HFFc6 (cell line): ENCODE measurements at regions not wholly inside any gene's neighbourhood (a gene's known extent, or its start where the extent isn't known, plus 50 kb on each side); places are given as distances from the start of the nearest gene placed in this dataset.

Experiments
- DNase-seq: peaks from one replicate; pipeline ENCODE4 v3.0.0-alpha.2; 2018
- H3K27ac Mint-ChIP-seq: 2 replicates; pipeline ENCODE4 v1.8.0; 2020; ENCODE audit warnings: mild to moderate bottlenecking, mixed read lengths
- H3K27me3 Mint-ChIP-seq: 2 replicates; pipeline ENCODE4 v1.8.0; 2021; ENCODE audit warnings: mild to moderate bottlenecking, moderate library complexity, mixed read lengths; ENCODE audit not compliant: insufficient read depth
- H3K36me3 Mint-ChIP-seq: 2 replicates; pipeline ENCODE4 v1.8.0; 2021; ENCODE audit warnings: low read depth, mixed read lengths
- H3K4me1 Mint-ChIP-seq: 2 replicates; pipeline ENCODE4 v1.8.0; 2020; ENCODE audit warnings: low read depth, mixed read lengths
- H3K4me3 Mint-ChIP-seq: 2 replicates; pipeline ENCODE4 v1.8.0; 2020; ENCODE audit warnings: mild to moderate bottlenecking, moderate library complexity, mixed read lengths
- H3K9me3 Mint-ChIP-seq: 2 replicates; pipeline ENCODE4 v1.8.0; 2020; ENCODE audit warnings: mild to moderate bottlenecking, mixed read lengths
- CTCF ChIP-seq: fragments of 200-600 bp; sonication (generic); IDR thresholded peaks from 2 replicates; pipeline ENCODE4 v1.5.0; 2021; ENCODE audit warnings: antibody characterized with exemption, mild to moderate bottlenecking

- Mint-ChIP-seq H3K27me3 (peaks cover 1% of the 10 kb centered on the region; the same call in 1 of the 2 replicates), H3K27ac (no peak overlapping the region), H3K4me1 (no peaks in the 10 kb centered on the region; the same call in 1 of the 2 replicates), H3K36me3 (no peaks in the 10 kb centered on the region), H3K9me3 (no peaks in the 10 kb centered on the region), H3K4me3 (no peak overlapping the region)
- no peak for TF ChIP-seq CTCF
- DNase-seq = no peak
Observed at GRCh38 chr1:163571950-163572349, 250.2 kb downstream of the NUF2 start.

GRCh38 chr1:163574119-163574518, 252.4 kb downstream of the NUF2 start:
- Mint-ChIP-seq H3K27ac (no peak overlapping the region), H3K36me3 (no peaks in the 10 kb centered on the region), H3K4me1 (no peaks in the 10 kb centered on the region; the same call in 1 of the 2 replicates), H3K9me3 (no peaks in the 10 kb centered on the region), H3K4me3 (no peak overlapping the region), H3K27me3 (peaks cover 1% of the 10 kb centered on the region; the same call in 1 of the 2 replicates)
- DNase-seq = no peak
- TF ChIP-seq CTCF = no peak

DNA sequence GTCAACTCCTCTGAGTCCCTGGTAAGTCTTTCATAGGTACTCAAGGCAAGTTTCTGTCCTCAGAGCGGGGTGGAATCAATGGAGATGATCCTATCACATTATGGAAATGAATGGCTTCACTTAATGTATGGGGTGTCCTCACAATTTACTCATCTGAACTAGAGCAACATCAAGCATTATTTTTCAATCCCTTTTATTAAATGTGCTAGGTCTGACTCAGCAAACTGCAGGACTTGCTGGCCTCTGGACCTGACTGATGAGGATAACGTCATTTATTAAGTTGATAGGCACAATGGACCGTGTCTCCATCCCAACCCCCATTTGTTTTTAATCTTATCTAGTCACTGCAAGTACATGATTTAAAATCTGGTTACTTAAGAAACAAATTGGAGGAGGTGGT, 259.2 kb downstream of the NUF2 start:
- Mint-ChIP-seq H3K36me3 (no peaks in the 10 kb centered on the region), H3K27ac (no peak overlapping the region)
- DNase-seq = no peak

GRCh38 chr1:163583661-163584181, 262.0 kb downstream of the NUF2 start:
- DNase-seq = no peak
- Mint-ChIP-seq H3K27me3 (no peaks in the 10 kb centered on the region), H3K9me3 (no peaks in the 10 kb centered on the region), H3K4me1 (no peaks in the 10 kb centered on the region; the same call in 1 of the 2 replicates), H3K27ac (no peak overlapping the region), H3K36me3 (no peaks in the 10 kb centered on the region), H3K4me3 (no peak overlapping the region)
- no peak for TF ChIP-seq CTCF

More for the DNA sequence above, 259.2 kb downstream of the NUF2 start:
- Mint-ChIP-seq H3K9me3 (no peaks in the 10 kb centered on the region), H3K4me3 (no peak overlapping the region), H3K4me1 (no peaks in the 10 kb centered on the region; the same call in 1 of the 2 replicates), H3K27me3 (no peaks in the 10 kb centered on the region)
- TF ChIP-seq CTCF = no peak

GRCh38 chr1:163585796-163586195, 264.0 kb downstream of the NUF2 start:
- no peak overlapping the region for H3K27ac Mint-ChIP-seq
- H3K36me3 Mint-ChIP-seq = no peaks in the 10 kb centered on the region
- H3K4me1 Mint-ChIP-seq = no peaks in the 10 kb centered on the region; the same call in 1 of the 2 replicates
- H3K27me3 Mint-ChIP-seq = no peaks in the 10 kb centered on the region
- H3K9me3 Mint-ChIP-seq = no peaks in the 10 kb centered on the region
- no peak overlapping the region for H3K4me3 Mint-ChIP-seq
- no peak for DNase-seq
- no peak for TF ChIP-seq CTCF
